ENCODE measurements at regions not wholly inside any gene's neighbourhood (a gene's known extent, or its start where the extent isn't known, plus 50 kb on each side); places are given as distances from the start of the nearest gene placed in this dataset.
A peak's percentile ranks its signal among the peaks of the same experiment; 100 is the strongest.

DNA sequence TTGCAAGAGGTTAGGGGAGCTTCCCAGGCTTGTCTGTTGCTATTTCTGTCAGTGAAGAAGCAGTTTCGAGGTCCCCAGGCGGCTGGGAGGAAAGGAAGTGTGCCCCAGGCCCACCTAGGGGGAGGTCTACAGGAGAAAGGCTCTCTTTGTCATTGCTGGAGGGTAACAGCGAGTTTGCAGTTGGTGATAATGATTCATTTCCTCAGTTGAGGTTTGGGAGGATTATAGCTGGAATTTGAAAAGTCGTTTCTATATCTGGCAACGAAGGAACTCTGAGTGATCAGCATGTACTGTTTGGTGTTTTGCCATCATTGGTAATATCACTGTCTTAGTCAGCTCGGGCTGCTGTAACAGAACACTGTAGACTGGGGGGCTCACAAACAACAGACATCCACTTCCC, 65.5 kb upstream of the UBE3A start:
- peak; percentile 65 for DNase-seq (ENCODE audit: low spot score)

- peak; percentile 54 for DNase-seq (ENCODE audit: low spot score)
These were observed 63.1 kb upstream of the UBE3A start for GRCh38 chr15:25501828-25502446.

DNA sequence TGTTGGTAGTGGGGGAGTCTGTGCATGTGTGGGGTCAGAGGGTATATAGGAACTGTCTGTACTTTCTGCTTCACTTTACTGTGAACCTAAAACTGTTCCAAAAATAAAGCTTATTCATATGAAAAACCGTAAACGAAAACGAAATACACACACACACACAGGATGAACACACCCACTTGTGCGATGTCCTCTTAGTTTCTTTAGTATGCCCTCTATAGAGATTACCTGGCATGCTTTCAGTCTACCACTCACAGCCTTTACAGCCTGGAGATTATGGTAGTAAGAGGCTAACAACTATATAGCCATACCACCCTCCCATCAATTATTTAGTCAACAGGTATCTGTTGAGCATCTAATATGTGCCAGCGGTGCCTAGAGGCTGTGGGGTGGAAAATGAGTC, 60.0 kb upstream of the UBE3A start:
- no peak for DNase-seq (ENCODE audit: low spot score)

DNA sequence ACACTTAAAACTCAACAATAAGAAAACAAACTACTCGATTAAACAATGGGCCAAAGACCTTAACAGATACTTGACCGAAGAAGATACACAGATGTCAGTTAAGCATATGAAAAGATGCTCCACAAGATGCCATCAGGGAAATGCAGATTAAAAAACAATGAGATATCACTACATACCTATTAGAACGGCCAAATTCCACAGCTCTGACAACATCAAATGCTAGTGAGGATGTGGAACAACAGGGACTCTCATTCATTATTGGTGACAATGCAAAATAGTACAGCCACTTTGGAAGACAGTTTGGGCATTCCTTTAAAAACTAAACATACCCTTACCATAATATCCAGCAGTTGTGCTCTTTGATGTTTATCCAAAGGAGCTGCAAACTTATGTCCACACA, 59.1 kb upstream of the UBE3A start:
- DNase-seq (ENCODE audit: low spot score), result no peak

DNA sequence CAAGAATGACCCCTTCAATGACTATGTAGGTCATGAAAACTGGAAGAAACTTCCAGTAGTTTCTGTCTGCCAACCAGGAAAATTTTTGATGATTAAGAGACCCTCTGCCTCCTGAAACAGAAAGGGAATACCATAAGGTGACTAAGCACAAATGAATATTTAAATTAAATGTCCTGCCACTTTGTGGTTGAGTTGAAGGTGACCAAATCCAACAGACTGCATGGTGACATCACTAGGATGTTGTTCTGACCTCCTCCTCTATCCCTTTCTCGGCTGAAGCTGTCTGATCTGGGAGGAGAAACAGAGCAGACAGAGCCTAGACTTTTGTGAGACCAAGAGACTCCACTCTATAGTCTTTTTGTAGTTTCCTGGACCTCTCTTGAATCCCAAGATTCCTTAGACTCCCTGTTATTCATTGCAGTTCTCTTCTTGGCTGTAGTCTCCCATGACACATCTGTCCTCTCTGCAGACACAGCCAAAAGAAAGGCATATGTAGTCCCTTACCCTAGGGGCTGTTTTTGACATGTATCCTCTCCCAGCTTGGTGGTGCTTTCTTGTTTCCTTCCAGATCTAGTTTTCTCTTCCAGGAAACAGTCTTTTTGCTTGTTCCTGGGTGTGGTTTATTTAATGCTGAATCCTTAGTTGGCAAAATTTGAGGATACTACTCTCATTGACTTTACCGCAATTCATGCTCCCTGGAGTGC, 55.2 kb upstream of the UBE3A start:
- DNase-seq (ENCODE audit: low spot score), result no peak

DNA sequence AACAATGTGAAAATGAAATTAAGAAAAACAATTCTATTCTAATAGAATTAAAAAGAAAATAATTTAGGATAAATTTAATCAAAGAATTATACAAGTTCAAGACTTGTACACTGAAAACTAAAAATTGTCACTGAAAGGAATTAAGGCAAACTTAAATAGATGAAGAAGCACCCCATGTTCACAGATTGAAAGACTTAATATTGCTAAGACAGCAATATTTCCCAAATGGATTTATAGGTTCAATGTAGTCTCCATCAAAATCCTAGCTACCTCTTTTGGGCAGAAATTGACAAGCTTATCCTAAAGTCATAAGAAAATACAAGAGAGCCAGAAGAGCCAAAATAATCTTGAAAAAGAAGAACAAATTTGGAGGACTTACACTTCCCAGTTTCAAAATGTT, 53.5 kb upstream of the UBE3A start:
- DNase-seq (ENCODE audit: low spot score), result no peak

Data from Ammon's horn (tissue), 1 donor.